ENCODE measurements at regions not wholly inside any gene's neighbourhood (a gene's known extent, or its start where the extent isn't known, plus 50 kb on each side); places are given as distances from the start of the nearest gene placed in this dataset.

- TF ChIP-seq CTCF (IDR thresholded peaks at IDR 0.05; ENCODE audit: low read depth, low read length, poor library complexity, severe bottlenecking) (no peak), EZH2phosphoT487 (IDR thresholded peaks at IDR 0.05; ENCODE audit: borderline replicate concordance, low read length) (no peak)
Observed at GRCh38 chr16:63192980-63193379, 1156.7 kb upstream of the CDH8 start.

Data from DOHH2 (cell line).